Neuron (in vitro differentiated cells): ENCODE measurements at regions not wholly inside any gene's neighbourhood (a gene's known extent, or its start where the extent isn't known, plus 50 kb on each side); places are given as distances from the start of the nearest gene placed in this dataset.
A peak's percentile ranks its signal among the peaks of the same experiment; 100 is the strongest.

Experiments
- H2AFZ ChIP-seq: one replicate; pipeline ENCODE4 v1.6.1; 2013; ENCODE audit warnings: low read depth, mild to moderate bottlenecking, inconsistent platforms, low read length, moderate library complexity
- H3K27me3 ChIP-seq: one replicate; pipeline ENCODE4 v1.6.1; 2013; ENCODE audit warnings: low read length; ENCODE audit not compliant: insufficient read depth
- H3K36me3 ChIP-seq: one replicate; pipeline ENCODE4 v1.6.1; 2013; ENCODE audit warnings: low read length; ENCODE audit not compliant: insufficient read depth
- H3K4me1 ChIP-seq: one replicate; pipeline ENCODE4 v1.6.1; 2013; ENCODE audit warnings: low read length; ENCODE audit not compliant: insufficient read depth
- H3K4me3 ChIP-seq: 2 replicates; pipeline ENCODE4 v1.5.1; 2013; ENCODE audit warnings: mild to moderate bottlenecking, low read length, moderate library complexity
- H3K9me3 ChIP-seq: one replicate; pipeline ENCODE4 v1.6.1; 2013; ENCODE audit warnings: low read length

- Histone ChIP-seq H3K4me3 (no peak overlapping the region), H3K4me1 (no peaks in the 10 kb centered on the region), H2AFZ (no peak overlapping the region), H3K9me3 (no peaks in the 10 kb centered on the region), H3K36me3 (no peaks in the 10 kb centered on the region), H3K27me3 (peaks cover 2% of the 10 kb centered on the region)
Observed at GRCh38 chr2:122651236-122651635, 895.8 kb downstream of the TSN start.

- Histone ChIP-seq H3K27me3 (peaks cover 2% of the 10 kb centered on the region), H3K9me3 (no peaks in the 10 kb centered on the region), H3K4me3 (no peak overlapping the region), H3K4me1 (no peaks in the 10 kb centered on the region), H3K36me3 (no peaks in the 10 kb centered on the region), H2AFZ (no peak overlapping the region)
Observed at GRCh38 chr2:122651780-122652179, 896.3 kb downstream of the TSN start.

- Histone ChIP-seq H3K9me3 (no peaks in the 10 kb centered on the region), H3K4me3 (no peak overlapping the region), H3K27me3 (peaks cover 2% of the 10 kb centered on the region), H2AFZ (no peak overlapping the region), H3K36me3 (no peaks in the 10 kb centered on the region), H3K4me1 (no peaks in the 10 kb centered on the region)
Observed at GRCh38 chr2:122652670-122653069, 897.2 kb downstream of the TSN start.

GRCh38 chr2:122656403-122656802 is 901.0 kb downstream of the TSN start:
- Histone ChIP-seq H3K36me3 (no peaks in the 10 kb centered on the region), H3K4me3 (no peak overlapping the region), H3K4me1 (peaks cover 3% of the 10 kb centered on the region), H3K9me3 (no peaks in the 10 kb centered on the region), H3K27me3 (peaks cover 2% of the 10 kb centered on the region), H2AFZ (no peak overlapping the region)

GRCh38 chr2:122660786-122661634 is 905.6 kb downstream of the TSN start:
- H3K9me3 ChIP-seq: no peaks in the 10 kb centered on the region
- H3K27me3 ChIP-seq: peaks cover 2% of the 10 kb centered on the region
- H3K36me3 ChIP-seq: no peaks in the 10 kb centered on the region
- H3K4me1 ChIP-seq: peaks cover 3% of the 10 kb centered on the region
- H2AFZ ChIP-seq: peak overlapping the region; percentile 49
- H3K4me3 ChIP-seq: no peak overlapping the region

GRCh38 chr2:122663620-122664019 is 908.2 kb downstream of the TSN start:
- peaks cover 2% of the 10 kb centered on the region for H3K27me3 ChIP-seq
- H3K36me3 ChIP-seq: no peaks in the 10 kb centered on the region
- peaks cover 3% of the 10 kb centered on the region for H3K4me1 ChIP-seq
- H3K9me3 ChIP-seq: no peaks in the 10 kb centered on the region
- H3K4me3 ChIP-seq: no peak overlapping the region
- H2AFZ ChIP-seq: no peak overlapping the region

- H2AFZ ChIP-seq: no peak overlapping the region
- no peaks in the 10 kb centered on the region for H3K36me3 ChIP-seq
- H3K4me3 ChIP-seq: no peak overlapping the region
- H3K27me3 ChIP-seq: no peaks in the 10 kb centered on the region
- H3K9me3 ChIP-seq: no peaks in the 10 kb centered on the region
- no peaks in the 10 kb centered on the region for H3K4me1 ChIP-seq
Observed at GRCh38 chr2:122669627-122670026, 914.2 kb downstream of the TSN start.

GRCh38 chr2:122670897-122671296 is 915.4 kb downstream of the TSN start:
- Histone ChIP-seq H3K9me3 (no peaks in the 10 kb centered on the region), H3K27me3 (no peaks in the 10 kb centered on the region)

GRCh38 chr2:122680662-122681061 is 925.2 kb downstream of the TSN start:
- Histone ChIP-seq H3K4me1 (no peaks in the 10 kb centered on the region), H3K9me3 (no peaks in the 10 kb centered on the region), H3K36me3 (no peaks in the 10 kb centered on the region), H2AFZ (no peak overlapping the region), H3K4me3 (no peak overlapping the region), H3K27me3 (no peaks in the 10 kb centered on the region)

More at GRCh38 chr2:122670897-122671296, 915.4 kb downstream of the TSN start:
- H3K36me3 ChIP-seq: no peaks in the 10 kb centered on the region
- no peak overlapping the region for H2AFZ ChIP-seq
- H3K4me1 ChIP-seq: no peaks in the 10 kb centered on the region
- no peak overlapping the region for H3K4me3 ChIP-seq

- Histone ChIP-seq H3K9me3 (no peaks in the 10 kb centered on the region), H3K27me3 (no peaks in the 10 kb centered on the region), H3K4me3 (no peak overlapping the region), H3K36me3 (no peaks in the 10 kb centered on the region), H2AFZ (no peak overlapping the region), H3K4me1 (no peaks in the 10 kb centered on the region)
Observed at GRCh38 chr2:122681626-122682025, 926.2 kb downstream of the TSN start.

- Histone ChIP-seq H3K27me3 (no peaks in the 10 kb centered on the region), H3K4me3 (no peak overlapping the region), H3K36me3 (no peaks in the 10 kb centered on the region), H3K9me3 (no peaks in the 10 kb centered on the region), H3K4me1 (no peaks in the 10 kb centered on the region), H2AFZ (no peak overlapping the region)
Observed at GRCh38 chr2:122682356-122682755, 926.9 kb downstream of the TSN start.

GRCh38 chr2:122683018-122683417 is 927.6 kb downstream of the TSN start:
- no peak overlapping the region for H3K4me3 ChIP-seq
- H3K36me3 ChIP-seq: no peaks in the 10 kb centered on the region
- H3K9me3 ChIP-seq: no peaks in the 10 kb centered on the region
- no peak overlapping the region for H2AFZ ChIP-seq
- no peaks in the 10 kb centered on the region for H3K4me1 ChIP-seq
- no peaks in the 10 kb centered on the region for H3K27me3 ChIP-seq

GRCh38 chr2:122692400-122693083 is 937.1 kb downstream of the TSN start:
- no peaks in the 10 kb centered on the region for H3K36me3 ChIP-seq
- H3K4me3 ChIP-seq: no peak overlapping the region
- no peaks in the 10 kb centered on the region for H3K27me3 ChIP-seq
- no peaks in the 10 kb centered on the region for H3K9me3 ChIP-seq
- no peaks in the 10 kb centered on the region for H3K4me1 ChIP-seq
- H2AFZ ChIP-seq: no peak overlapping the region
